Esophagus squamous epithelium (tissue), 5 donors: ENCODE measurements at regions not wholly inside any gene's neighbourhood (a gene's known extent, or its start where the extent isn't known, plus 50 kb on each side); places are given as distances from the start of the nearest gene placed in this dataset.
A peak's percentile ranks its signal among the peaks of the same experiment; 100 is the strongest.

Experiments
- DNase-seq: peaks from one replicate; lab custom pipeline; 2025; lab: John Stamatoyannopoulos, UW
- H3K27ac ChIP-seq, 4 donors: fragments of 200-600 bp; sonication (generic); one replicate each; pipeline ENCODE4 v1.5.1; 2016 to 2019; ENCODE audit warnings: mild to moderate bottlenecking in 1 of 4
- H3K27me3 ChIP-seq, 4 donors: fragments of 200-600 bp; sonication (generic); 1 replicate in 3 of 4; 2 replicates in 1 of 4; pipeline versions ENCODE4 v1.5.1 to v1.6.0; 2017 to 2021; ENCODE audit warnings: antibody characterized with exemption in 1 of 4
- H3K36me3 ChIP-seq, 3 donors: fragments of 200-600 bp; sonication (generic); one replicate each; pipeline ENCODE4 v1.5.1; 2016 to 2019
- H3K4me1 ChIP-seq, 3 donors: fragments of 200-600 bp; sonication (generic); one replicate each; pipeline ENCODE4 v1.5.1; 2017 to 2019
- H3K4me3 ChIP-seq, 4 donors: fragments of 200-600 bp; sonication (generic); 1 replicate in 3 of 4; 2 replicates in 1 of 4; pipeline ENCODE4 v1.5.1; 2016 to 2019; ENCODE audit warnings: mild to moderate bottlenecking in 2 of 4, moderate library complexity in 1 of 4
- H3K9me3 ChIP-seq, 3 donors: fragments of 200-600 bp; sonication (generic); one replicate each; pipeline ENCODE4 v1.5.1; 2016 to 2019
- POLR2A ChIP-seq, 4 donors: fragments of 450-650 bp; IDR thresholded peaks; one replicate each; pipeline ENCODE4 v1.6.1; 2017; ENCODE audit warnings: antibody characterized with exemption in 4 of 4, mild to moderate bottlenecking in 4 of 4, moderate library complexity in 3 of 4
- WGBS, 2 donors: methylation state at CpG; one replicate each; pipeline ENCODE4 v1.1.5; 2018; 5-methylcytosine and 5-hydroxymethylcytosine counted together
- intact Hi-C: fragments of 100-400 bp; cut with DNase I; formaldehyde crosslinking; loops from one replicate; pipeline ENCODE4 v1.15.0; 2022
- TF ChIP-seq, protein P1 (sequence below), 6 experiments: fragments of 450-650 bp in 4 of 6; fragments of 200-600 bp in 2 of 6; sonication (generic) in 2 of 6; IDR thresholded peaks; one replicate each; pipeline ENCODE4 v1.5.1; 2016 to 2019; ENCODE audit warnings: antibody characterized with exemption in 6 of 6, mild to moderate bottlenecking in 4 of 6, moderate library complexity in 4 of 6
- donor health status: DM: yes; HTN: yes; CAD: no.

DNA sequence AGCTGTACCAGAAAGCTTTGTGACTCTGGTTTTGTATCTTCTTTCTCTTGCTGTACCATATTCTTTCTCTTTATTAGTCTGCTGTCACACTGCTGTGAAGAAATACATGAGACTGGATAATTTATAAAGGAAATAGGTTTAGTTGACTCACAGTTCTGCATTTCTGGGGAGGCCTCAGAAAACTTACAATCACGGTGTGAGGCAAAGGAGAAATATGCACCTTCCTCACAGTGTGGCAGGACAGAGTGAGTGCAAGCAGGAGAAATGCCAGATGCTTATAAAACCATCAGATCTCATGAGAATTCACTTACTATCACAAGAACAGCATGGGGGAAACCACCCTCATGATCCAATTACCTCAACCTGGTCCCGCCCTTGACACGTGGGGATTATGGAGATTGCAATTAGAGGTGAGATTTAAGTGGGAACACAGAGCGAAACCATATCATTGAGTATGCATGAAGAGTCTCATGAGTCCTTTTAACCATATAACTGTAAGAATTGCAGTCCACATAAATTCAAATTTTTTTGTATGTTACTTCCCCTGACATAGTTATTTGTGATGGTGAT is 67.4 kb upstream of the INPP4B start:
- DNase-seq: no peak
- Histone ChIP-seq H3K27me3 (no peaks in the 10 kb centered on the region), H3K36me3 (no peaks in the 10 kb centered on the region), H3K27ac (peak overlapping the region in 3 of 4 donors; percentile 26 to 59 (median 49)), H3K4me3 (no peak overlapping the region), H3K4me1 (no peaks in the 10 kb centered on the region), H3K9me3 (no peaks in the 10 kb centered on the region)
- 67 to 68% methylated on average over 4 of the region's 4 CpGs for WGBS, 2 donors
- intact Hi-C loops: no loop called here
- no peak for TF ChIP-seq POLR2A (IDR thresholded peaks at IDR 0.05)
- TF ChIP-seq, protein P1, sequence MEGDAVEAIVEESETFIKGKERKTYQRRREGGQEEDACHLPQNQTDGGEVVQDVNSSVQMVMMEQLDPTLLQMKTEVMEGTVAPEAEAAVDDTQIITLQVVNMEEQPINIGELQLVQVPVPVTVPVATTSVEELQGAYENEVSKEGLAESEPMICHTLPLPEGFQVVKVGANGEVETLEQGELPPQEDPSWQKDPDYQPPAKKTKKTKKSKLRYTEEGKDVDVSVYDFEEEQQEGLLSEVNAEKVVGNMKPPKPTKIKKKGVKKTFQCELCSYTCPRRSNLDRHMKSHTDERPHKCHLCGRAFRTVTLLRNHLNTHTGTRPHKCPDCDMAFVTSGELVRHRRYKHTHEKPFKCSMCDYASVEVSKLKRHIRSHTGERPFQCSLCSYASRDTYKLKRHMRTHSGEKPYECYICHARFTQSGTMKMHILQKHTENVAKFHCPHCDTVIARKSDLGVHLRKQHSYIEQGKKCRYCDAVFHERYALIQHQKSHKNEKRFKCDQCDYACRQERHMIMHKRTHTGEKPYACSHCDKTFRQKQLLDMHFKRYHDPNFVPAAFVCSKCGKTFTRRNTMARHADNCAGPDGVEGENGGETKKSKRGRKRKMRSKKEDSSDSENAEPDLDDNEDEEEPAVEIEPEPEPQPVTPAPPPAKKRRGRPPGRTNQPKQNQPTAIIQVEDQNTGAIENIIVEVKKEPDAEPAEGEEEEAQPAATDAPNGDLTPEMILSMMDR (IDR thresholded peaks at IDR 0.05): no peak

DNA sequence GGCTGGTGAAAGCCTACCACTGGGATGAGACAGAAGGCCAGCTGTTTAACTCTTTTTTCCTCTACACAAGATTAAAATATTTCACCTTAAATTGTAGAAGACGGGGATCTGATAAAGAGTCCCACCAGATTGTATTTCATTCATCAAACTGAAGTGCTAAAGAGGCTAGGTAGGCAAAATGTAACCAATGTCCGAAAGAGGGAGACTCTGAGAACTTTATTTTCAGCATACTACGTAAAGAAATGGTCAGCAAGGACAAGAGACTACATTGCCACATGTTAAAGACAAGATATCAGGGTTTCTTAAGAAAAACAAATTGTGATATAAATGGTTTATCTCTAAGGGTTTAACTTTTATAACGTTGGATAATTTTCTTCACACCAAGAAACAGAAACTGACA is 71.6 kb upstream of the INPP4B start:
- TF ChIP-seq POLR2A (IDR thresholded peaks at IDR 0.05): no peak
- TF ChIP-seq, protein P1 (IDR thresholded peaks at IDR 0.05): no peak
- Histone ChIP-seq H3K36me3 (no peaks in the 10 kb centered on the region), H3K9me3 (no peaks in the 10 kb centered on the region), H3K27me3 (no peaks in the 10 kb centered on the region), H3K4me3 (no peak overlapping the region), H3K4me1 (no peaks in the 10 kb centered on the region), H3K27ac (no peak overlapping the region)
- WGBS, 2 donors: 66 to 80% methylated on average over 4 of the region's 4 CpGs
- no peak for DNase-seq
- intact Hi-C loops: no loop called here

DNA sequence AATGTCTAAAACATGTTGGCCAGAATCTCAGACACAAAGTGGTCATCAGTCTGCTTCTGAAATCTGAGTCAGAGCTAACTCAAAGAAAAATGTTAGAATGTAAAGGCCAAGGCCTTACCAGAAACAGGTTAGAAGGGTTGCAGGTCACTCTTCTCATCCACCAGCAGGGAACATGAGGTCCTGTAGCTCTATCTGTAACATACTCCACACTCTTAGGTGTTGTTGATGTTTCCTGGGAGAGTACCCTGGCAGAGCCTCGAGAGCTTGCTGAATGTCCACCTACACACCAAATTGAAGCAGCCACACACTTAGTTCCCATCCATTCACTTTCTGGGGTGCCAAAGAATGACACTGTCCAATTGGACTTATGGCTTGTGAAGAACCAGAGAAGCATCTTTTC is 76.6 kb upstream of the INPP4B start:
- 45 to 57% methylated on average over 1 of the region's 1 CpG for WGBS, 2 donors
- Histone ChIP-seq H3K4me1 (no peaks in the 10 kb centered on the region), H3K4me3 (no peak overlapping the region), H3K27ac (peak overlapping the region in 2 of 4 donors; percentile 61 to 62), H3K27me3 (no peaks in the 10 kb centered on the region), H3K36me3 (no peaks in the 10 kb centered on the region), H3K9me3 (no peaks in the 10 kb centered on the region)
- intact Hi-C loops: no loop called here
- TF ChIP-seq, protein P1 (IDR thresholded peaks at IDR 0.05): no peak
- TF ChIP-seq POLR2A (IDR thresholded peaks at IDR 0.05): no peak
- DNase-seq: no peak

DNA sequence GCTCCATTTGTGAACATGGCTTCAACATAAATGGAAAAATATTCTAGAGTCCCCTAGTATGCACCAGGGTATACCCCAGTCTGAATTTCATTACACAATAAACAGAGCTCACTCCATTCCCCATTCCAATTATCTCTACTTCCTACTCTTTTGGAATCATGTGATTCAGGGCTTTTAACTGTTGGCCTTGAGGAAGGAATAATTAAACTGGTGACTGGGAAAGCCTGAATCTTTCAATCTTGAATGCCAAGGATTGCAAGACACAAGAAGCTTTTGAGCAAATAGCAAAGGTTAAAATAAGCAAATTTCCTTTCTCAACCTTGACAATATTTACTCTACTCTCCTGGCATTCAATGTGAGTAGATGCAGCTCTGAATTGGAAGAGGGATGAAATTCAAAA is 77.5 kb upstream of the INPP4B start:
- TF ChIP-seq POLR2A (IDR thresholded peaks at IDR 0.05): no peak
- TF ChIP-seq, protein P1 (IDR thresholded peaks at IDR 0.05): no peak
- no peaks in the 10 kb centered on the region for H3K36me3 ChIP-seq
- H3K27me3 ChIP-seq: no peaks in the 10 kb centered on the region
- intact Hi-C loops: no loop called here
- peak overlapping the region in 2 of 4 donors; percentile 1 to 62 for H3K27ac ChIP-seq
- DNase-seq: no peak
- no peak overlapping the region for H3K4me3 ChIP-seq
- no peaks in the 10 kb centered on the region for H3K4me1 ChIP-seq
- no peaks in the 10 kb centered on the region for H3K9me3 ChIP-seq

DNA sequence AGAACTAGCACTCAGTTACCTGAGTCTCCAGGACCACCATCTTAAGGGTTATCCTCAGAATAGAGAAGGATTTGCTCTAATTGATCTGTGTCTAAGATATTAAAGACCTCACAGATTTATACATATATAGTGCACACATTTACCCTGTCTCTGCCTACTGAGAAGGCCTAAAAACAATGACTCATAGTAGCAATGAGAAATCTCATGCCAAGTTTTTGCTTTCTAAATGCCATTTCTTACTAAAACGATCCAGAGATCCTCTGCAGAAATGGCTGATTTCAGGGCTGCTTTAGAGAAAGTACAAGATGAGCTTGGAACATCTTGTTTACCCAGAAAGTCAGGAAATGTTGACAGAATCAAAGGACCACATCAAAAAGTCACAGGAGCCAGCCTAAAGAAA is 79.1 kb upstream of the INPP4B start:
- no peak for DNase-seq
- TF ChIP-seq POLR2A (IDR thresholded peaks at IDR 0.05): no peak
- TF ChIP-seq, protein P1 (IDR thresholded peaks at IDR 0.05): no peak
- Histone ChIP-seq H3K4me3 (no peak overlapping the region), H3K36me3 (no peaks in the 10 kb centered on the region), H3K27ac (peak overlapping the region in 2 of 4 donors; percentile 27 to 54), H3K27me3 (no peaks in the 10 kb centered on the region), H3K4me1 (no peaks in the 10 kb centered on the region), H3K9me3 (no peaks in the 10 kb centered on the region)
- 13 to 44% methylated on average over 1 of the region's 1 CpG for WGBS, 2 donors
- intact Hi-C loops: no loop called here
